ENCODE measurements at regions not wholly inside any gene's neighbourhood (a gene's known extent, or its start where the extent isn't known, plus 50 kb on each side); places are given as distances from the start of the nearest gene placed in this dataset.

DNA sequence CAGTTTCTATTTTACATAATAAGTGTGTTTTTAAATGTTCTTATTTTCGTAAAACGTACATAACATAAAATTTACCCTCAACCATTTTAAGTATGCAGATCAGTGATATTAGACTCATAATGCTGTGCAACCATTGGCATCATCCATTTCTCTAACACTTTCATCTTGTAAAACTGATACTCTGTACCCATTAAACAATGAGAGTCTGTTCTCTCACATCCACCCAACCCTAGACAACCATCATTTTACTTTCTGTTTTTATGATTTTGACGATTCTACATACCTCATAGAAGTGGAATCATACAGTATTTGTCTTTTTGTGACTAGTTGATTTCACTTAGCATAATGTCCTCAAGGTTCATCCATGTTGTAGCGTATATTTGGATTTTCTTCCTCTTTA is 140.4 kb downstream of the TINAG start:
- TF ChIP-seq, protein P1, sequence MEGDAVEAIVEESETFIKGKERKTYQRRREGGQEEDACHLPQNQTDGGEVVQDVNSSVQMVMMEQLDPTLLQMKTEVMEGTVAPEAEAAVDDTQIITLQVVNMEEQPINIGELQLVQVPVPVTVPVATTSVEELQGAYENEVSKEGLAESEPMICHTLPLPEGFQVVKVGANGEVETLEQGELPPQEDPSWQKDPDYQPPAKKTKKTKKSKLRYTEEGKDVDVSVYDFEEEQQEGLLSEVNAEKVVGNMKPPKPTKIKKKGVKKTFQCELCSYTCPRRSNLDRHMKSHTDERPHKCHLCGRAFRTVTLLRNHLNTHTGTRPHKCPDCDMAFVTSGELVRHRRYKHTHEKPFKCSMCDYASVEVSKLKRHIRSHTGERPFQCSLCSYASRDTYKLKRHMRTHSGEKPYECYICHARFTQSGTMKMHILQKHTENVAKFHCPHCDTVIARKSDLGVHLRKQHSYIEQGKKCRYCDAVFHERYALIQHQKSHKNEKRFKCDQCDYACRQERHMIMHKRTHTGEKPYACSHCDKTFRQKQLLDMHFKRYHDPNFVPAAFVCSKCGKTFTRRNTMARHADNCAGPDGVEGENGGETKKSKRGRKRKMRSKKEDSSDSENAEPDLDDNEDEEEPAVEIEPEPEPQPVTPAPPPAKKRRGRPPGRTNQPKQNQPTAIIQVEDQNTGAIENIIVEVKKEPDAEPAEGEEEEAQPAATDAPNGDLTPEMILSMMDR (IDR thresholded peaks at IDR 0.05; ENCODE audit: low read depth, low read length, poor library complexity, severe bottlenecking): no peak
- no peak for TF ChIP-seq EZH2phosphoT487 (IDR thresholded peaks at IDR 0.05; ENCODE audit: borderline replicate concordance, low read length)

All from DOHH2 (cell line).